ENCODE measurements at regions not wholly inside any gene's neighbourhood (a gene's known extent, or its start where the extent isn't known, plus 50 kb on each side); places are given as distances from the start of the nearest gene placed in this dataset.

DNA sequence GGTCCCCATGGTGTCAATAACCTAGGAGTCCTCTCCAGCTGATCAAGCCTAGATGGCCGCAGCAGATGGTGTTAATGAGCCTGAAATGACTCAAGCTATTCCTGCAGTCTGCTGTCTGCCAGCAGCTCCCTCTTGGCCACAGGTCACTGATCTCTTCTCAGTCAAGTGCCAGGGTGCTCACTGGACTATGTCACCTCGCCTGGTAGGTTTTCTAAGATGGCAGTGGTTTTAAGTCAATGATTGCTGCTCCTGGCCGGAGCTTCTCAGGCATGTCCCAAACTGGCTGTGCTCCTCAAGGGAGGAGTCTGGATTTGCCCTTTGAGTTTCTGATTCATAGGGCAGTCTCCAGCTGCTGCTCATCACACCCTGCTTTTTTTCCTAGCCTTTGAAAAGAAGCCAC is 58.6 kb upstream of the SHISA6 start:
- TF ChIP-seq, protein P1, sequence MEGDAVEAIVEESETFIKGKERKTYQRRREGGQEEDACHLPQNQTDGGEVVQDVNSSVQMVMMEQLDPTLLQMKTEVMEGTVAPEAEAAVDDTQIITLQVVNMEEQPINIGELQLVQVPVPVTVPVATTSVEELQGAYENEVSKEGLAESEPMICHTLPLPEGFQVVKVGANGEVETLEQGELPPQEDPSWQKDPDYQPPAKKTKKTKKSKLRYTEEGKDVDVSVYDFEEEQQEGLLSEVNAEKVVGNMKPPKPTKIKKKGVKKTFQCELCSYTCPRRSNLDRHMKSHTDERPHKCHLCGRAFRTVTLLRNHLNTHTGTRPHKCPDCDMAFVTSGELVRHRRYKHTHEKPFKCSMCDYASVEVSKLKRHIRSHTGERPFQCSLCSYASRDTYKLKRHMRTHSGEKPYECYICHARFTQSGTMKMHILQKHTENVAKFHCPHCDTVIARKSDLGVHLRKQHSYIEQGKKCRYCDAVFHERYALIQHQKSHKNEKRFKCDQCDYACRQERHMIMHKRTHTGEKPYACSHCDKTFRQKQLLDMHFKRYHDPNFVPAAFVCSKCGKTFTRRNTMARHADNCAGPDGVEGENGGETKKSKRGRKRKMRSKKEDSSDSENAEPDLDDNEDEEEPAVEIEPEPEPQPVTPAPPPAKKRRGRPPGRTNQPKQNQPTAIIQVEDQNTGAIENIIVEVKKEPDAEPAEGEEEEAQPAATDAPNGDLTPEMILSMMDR (IDR thresholded peaks at IDR 0.05): no peak
- TF ChIP-seq POLR2A (IDR thresholded peaks at IDR 0.05): no peak

Measured in testis (tissue), 2 donors.